Panc1 (cell line): ENCODE measurements at regions not wholly inside any gene's neighbourhood (a gene's known extent, or its start where the extent isn't known, plus 50 kb on each side); places are given as distances from the start of the nearest gene placed in this dataset.

Source experiments
- ATAC-seq: fragments of 200-7000 bp; cut with Tn5 transposase; 2 replicates; pipeline ENCODE4 v1.9.1; 2020; ENCODE audit warnings: mild to moderate bottlenecking, moderate library complexity
- BruUV-seq: library from RNA; stranded (reverse); fragments of 400-500 nt; replicated peaks from 2 replicates; lab custom pipeline; 2021; lab: Mats Ljungman, UMichigan
- CTCF ChIA-PET: fragments of 300-600 bp; sonication (Branson Sonifier 250); formaldehyde crosslinking; loops from one replicate; lab custom pipeline; 2022; ENCODE audit warnings: antibody characterized with exemption; lab: Charles Lee
- POLR2A ChIA-PET: fragments of 300-600 bp; sonication (Branson Sonifier 250); formaldehyde crosslinking; loops from one replicate; lab custom pipeline; 2022; ENCODE audit warnings: antibody characterized with exemption; lab: Charles Lee
- DNase-seq: peaks from one replicate; pipeline ENCODE4 v3.0.0-alpha.2; 2010; ENCODE audit warnings: low read depth, low spot score
- H3K27ac ChIP-seq: 2 replicates; pipeline ENCODE4 v1.5.1; 2011; ENCODE audit warnings: mild to moderate bottlenecking, low read length, inconsistent platforms
- H3K27me3 ChIP-seq: fragments of 200-500 bp; sonication (Bioruptor generic); 2 replicates; pipeline ENCODE4 v1.6.0; 2014; ENCODE audit warnings: low read length, inconsistent platforms; ENCODE audit not compliant: control insufficient read depth, insufficient read depth
- H3K36me3 ChIP-seq: fragments of 200-500 bp; sonication (Bioruptor generic); 2 replicates; pipeline ENCODE4 v1.5.1; 2014; ENCODE audit warnings: inconsistent platforms, mild to moderate bottlenecking, low read length, moderate library complexity; ENCODE audit not compliant: control insufficient read depth, insufficient read depth
- H3K4me1 ChIP-seq: 2 replicates; pipeline ENCODE4 v1.5.1; 2011; ENCODE audit warnings: inconsistent platforms, mild to moderate bottlenecking, low read length, moderate library complexity; ENCODE audit not compliant: control insufficient read depth, insufficient read depth
- H3K4me3 ChIP-seq, 2 experiments: 2 replicates each; pipeline ENCODE4 v1.5.1; 2011 to 2012; ENCODE audit warnings: low read depth in 2 of 2, low read length in 2 of 2, mild to moderate bottlenecking in 2 of 2, inconsistent platforms in 1 of 2, moderate library complexity in 1 of 2
- H3K9me3 ChIP-seq: fragments of 200-500 bp; sonication (Bioruptor generic); 2 replicates; pipeline ENCODE4 v1.5.1; 2014; ENCODE audit warnings: low read depth, mild to moderate bottlenecking, inconsistent platforms, low read length, moderate library complexity; ENCODE audit not compliant: control insufficient read depth, insufficient read depth
- CTCF ChIP-seq: fragments of 450-650 bp; IDR thresholded peaks from 2 replicates; pipeline ENCODE4 v1.5.1; 2017; ENCODE audit warnings: mild to moderate bottlenecking
- POLR2AphosphoS5 ChIP-seq: IDR thresholded peaks from 2 replicates; pipeline ENCODE4 v1.6.1; 2012; ENCODE audit warnings: mild to moderate bottlenecking, low read depth, low read length, moderate library complexity
- REST ChIP-seq, 2 experiments: IDR thresholded peaks; 2 replicates each; pipeline ENCODE4 v1.6.1; 2011 to 2012; ENCODE audit warnings: low read depth in 2 of 2, control low read depth in 1 of 2, low read length in 1 of 2, mild to moderate bottlenecking in 1 of 2, moderate library complexity in 1 of 2; ENCODE audit not compliant: insufficient read depth in 1 of 2
- SIN3A ChIP-seq: IDR thresholded peaks from 2 replicates; pipeline ENCODE4 v1.6.1; 2012; ENCODE audit warnings: low read depth, mild to moderate bottlenecking, low read length, moderate library complexity, borderline replicate concordance; ENCODE audit not compliant: insufficient read depth
- TCF7L2 ChIP-seq: IDR thresholded peaks from 2 replicates; pipeline ENCODE4 v1.6.1; 2011; ENCODE audit warnings: mild to moderate bottlenecking, low read depth, low read length, inconsistent platforms
- in situ Hi-C: cut with HindIII; loops from 2 replicates; pipeline ENCODE4 v1.10.0; 2016; ENCODE audit warnings: low sequenced_read_pairs, low pct_unique_long_range_greater_than_20kb
- intact Hi-C: fragments of 100-400 bp; cut with micrococcal nuclease; formaldehyde crosslinking; loops from one replicate; pipeline ENCODE4 v1.10.0; 2022; ENCODE audit not compliant: unreplicated experiment

- Histone ChIP-seq H3K36me3 (no peaks in the 10 kb centered on the region), H3K27ac (no peak overlapping the region), H3K27me3 (peaks cover 16% of the 10 kb centered on the region; the same call in 1 of the 2 replicates), H3K9me3 (no peaks in the 10 kb centered on the region), H3K4me3 (no peak overlapping the region), H3K4me1 (no peaks in the 10 kb centered on the region)
- in situ Hi-C loops, result no loop called here
- no peak for TF ChIP-seq REST (IDR thresholded peaks at IDR 0.05; ENCODE audit: insufficient read depth in 1 of 2, low read depth in 2 of 2, low read length in 1 of 2)
- ATAC-seq (no peak), DNase-seq (no peak)
- intact Hi-C loops, result no loop called here
- CTCF ChIA-PET, result no interaction called here
- POLR2A ChIA-PET, result no interaction called here
- BruUV-seq, result no TSS peak
Measured at GRCh38 chr15:79765081-79765480, 131.7 kb downstream of the MTHFS start.

- H3K27me3 ChIP-seq, result peaks cover 16% of the 10 kb centered on the region; the same call in 1 of the 2 replicates
- peak; percentile 65; the same call in 1 of the 2 replicates for ATAC-seq
- ChIA-PET CTCF (no interaction called here), POLR2A (no interaction called here)
- H3K36me3 ChIP-seq, result no peaks in the 10 kb centered on the region
- TF ChIP-seq CTCF, result peak; percentile 65
- TF ChIP-seq POLR2AphosphoS5, result no peak
- intact Hi-C loops (no loop called here), in situ Hi-C loops (no loop called here)
- DNase-seq, result no peak
- BruUV-seq, result no TSS peak
- no peaks in the 10 kb centered on the region for H3K4me1 ChIP-seq
- H3K4me3 ChIP-seq, result no peak overlapping the region
- no peak overlapping the region for H3K27ac ChIP-seq
- H3K9me3 ChIP-seq, result no peaks in the 10 kb centered on the region
Measured at GRCh38 chr15:79769069-79769481, 127.7 kb downstream of the MTHFS start.

- no peak for ATAC-seq
Measured at GRCh38 chr15:79769933-79770759, 126.7 kb downstream of the MTHFS start.

More at GRCh38 chr15:79769933-79770759, 126.7 kb downstream of the MTHFS start:
- peaks cover 10% of the 10 kb centered on the region; the same call in 1 of the 2 replicates for H3K27me3 ChIP-seq
- no peak for DNase-seq
- H3K4me1 ChIP-seq, result no peaks in the 10 kb centered on the region
- H3K36me3 ChIP-seq, result no peaks in the 10 kb centered on the region
- TF ChIP-seq CTCF (no peak), TCF7L2 (no peak), REST (IDR thresholded peaks at IDR 0.05; ENCODE audit: insufficient read depth in 1 of 2, low read depth in 2 of 2, low read length in 1 of 2) (no peak), SIN3A (no peak), POLR2AphosphoS5 (no peak)
- no peaks in the 10 kb centered on the region for H3K9me3 ChIP-seq
- no TSS peak for BruUV-seq
- H3K27ac ChIP-seq, result no peak overlapping the region
- in situ Hi-C loops, result no loop called here
- ChIA-PET CTCF (no interaction called here), POLR2A (no interaction called here)
- no peak overlapping the region for H3K4me3 ChIP-seq
- intact Hi-C loops, result loop anchor here (5.0 kb wide), 1 partner anchor 82 kb away; no protein-coding TSS in a partner anchor
